Parathyroid adenoma (tissue), 2 donors: ENCODE measurements at regions not wholly inside any gene's neighbourhood (a gene's known extent, or its start where the extent isn't known, plus 50 kb on each side); places are given as distances from the start of the nearest gene placed in this dataset.

Experiments used
- H2AFZ ChIP-seq: fragments of 300-600 bp; sonication (generic); one replicate; pipeline ENCODE4 v1.7.0; 2017; ENCODE audit warnings: antibody characterized with exemption, mild to moderate bottlenecking
- H3K27ac ChIP-seq: fragments of 300-600 bp; sonication (generic); one replicate; pipeline ENCODE4 v1.7.0; 2017
- H3K27me3 ChIP-seq: fragments of 300-600 bp; sonication (generic); one replicate; pipeline ENCODE4 v1.7.0; 2017; ENCODE audit warnings: low read length; ENCODE audit not compliant: control insufficient read depth, insufficient read depth
- H3K36me3 ChIP-seq: fragments of 300-600 bp; sonication (generic); one replicate; pipeline ENCODE4 v1.7.0; 2017; ENCODE audit warnings: low read length; ENCODE audit not compliant: control insufficient read depth, insufficient read depth
- H3K4me1 ChIP-seq: fragments of 300-600 bp; sonication (generic); one replicate; pipeline ENCODE4 v1.7.0; 2017; ENCODE audit warnings: control low read depth
- H3K4me2 ChIP-seq: fragments of 300-600 bp; sonication (generic); one replicate; pipeline ENCODE4 v1.7.0; 2017; ENCODE audit warnings: low read length
- H3K4me3 ChIP-seq: fragments of 300-600 bp; sonication (generic); one replicate; pipeline ENCODE4 v1.7.0; 2017; ENCODE audit warnings: low read depth, low read length
- H3K79me2 ChIP-seq: fragments of 300-600 bp; sonication (generic); one replicate; pipeline ENCODE4 v1.7.0; 2017; ENCODE audit warnings: control low read depth
- H3K9ac ChIP-seq: fragments of 300-600 bp; sonication (generic); one replicate; pipeline ENCODE4 v1.7.0; 2017; ENCODE audit warnings: mild to moderate bottlenecking
- H3K9me3 ChIP-seq: fragments of 300-600 bp; sonication (generic); one replicate; pipeline ENCODE4 v1.7.0; 2017; ENCODE audit warnings: low read length; ENCODE audit not compliant: control insufficient read depth
- CTCF ChIP-seq: fragments of 300-600 bp; sonication (generic); IDR thresholded peaks from one replicate; pipeline ENCODE4 v1.7.0; 2017; ENCODE audit warnings: antibody characterized with exemption, mild to moderate bottlenecking
- donor health status: primary hyperparathyroidism.

- H3K4me1 ChIP-seq: no peaks in the 10 kb centered on the region
- H3K27me3 ChIP-seq: no peaks in the 10 kb centered on the region
- no peaks in the 10 kb centered on the region for H3K79me2 ChIP-seq
- H3K36me3 ChIP-seq: no peaks in the 10 kb centered on the region
- no peaks in the 10 kb centered on the region for H3K9me3 ChIP-seq
- no peak overlapping the region for H2AFZ ChIP-seq
- no peak overlapping the region for H3K4me3 ChIP-seq
- no peak overlapping the region for H3K9ac ChIP-seq
- no peak overlapping the region for H3K27ac ChIP-seq
- H3K4me2 ChIP-seq: no peak overlapping the region
- no peak for TF ChIP-seq CTCF
Measured at GRCh38 chr2:212904646-212905045, 246.8 kb downstream of the IKZF2 start.

GRCh38 chr2:212903413-212903812, 248.0 kb downstream of the IKZF2 start:
- no peak for TF ChIP-seq CTCF
- Histone ChIP-seq H3K9ac (no peak overlapping the region), H3K27me3 (no peaks in the 10 kb centered on the region), H3K4me1 (no peaks in the 10 kb centered on the region), H3K4me2 (no peak overlapping the region), H3K9me3 (no peaks in the 10 kb centered on the region), H3K27ac (no peak overlapping the region), H3K36me3 (no peaks in the 10 kb centered on the region), H3K4me3 (no peak overlapping the region), H2AFZ (no peak overlapping the region), H3K79me2 (no peaks in the 10 kb centered on the region)

- H3K27me3 ChIP-seq: no peaks in the 10 kb centered on the region
- H3K4me3 ChIP-seq: no peak overlapping the region
- no peak for TF ChIP-seq CTCF
- no peaks in the 10 kb centered on the region for H3K4me1 ChIP-seq
- no peak overlapping the region for H3K4me2 ChIP-seq
- H3K9me3 ChIP-seq: no peaks in the 10 kb centered on the region
- H3K79me2 ChIP-seq: no peaks in the 10 kb centered on the region
- no peak overlapping the region for H2AFZ ChIP-seq
- no peak overlapping the region for H3K9ac ChIP-seq
- no peak overlapping the region for H3K27ac ChIP-seq
- H3K36me3 ChIP-seq: no peaks in the 10 kb centered on the region
Measured at GRCh38 chr2:212902421-212902820, 249.0 kb downstream of the IKZF2 start.

- Histone ChIP-seq H3K27me3 (no peaks in the 10 kb centered on the region), H3K9me3 (no peaks in the 10 kb centered on the region), H3K4me1 (no peaks in the 10 kb centered on the region), H3K4me2 (no peak overlapping the region), H2AFZ (no peak overlapping the region), H3K27ac (no peak overlapping the region), H3K9ac (no peak overlapping the region), H3K79me2 (no peaks in the 10 kb centered on the region), H3K4me3 (no peak overlapping the region), H3K36me3 (no peaks in the 10 kb centered on the region)
- TF ChIP-seq CTCF: no peak
Measured at GRCh38 chr2:212901604-212902275, 249.7 kb downstream of the IKZF2 start.

- Histone ChIP-seq H3K27ac (no peak overlapping the region), H3K79me2 (no peaks in the 10 kb centered on the region), H3K9me3 (no peaks in the 10 kb centered on the region), H3K27me3 (no peaks in the 10 kb centered on the region), H3K9ac (no peak overlapping the region), H3K4me3 (no peak overlapping the region), H2AFZ (no peak overlapping the region), H3K36me3 (no peaks in the 10 kb centered on the region), H3K4me2 (no peak overlapping the region), H3K4me1 (no peaks in the 10 kb centered on the region)
- TF ChIP-seq CTCF: no peak
Measured at GRCh38 chr2:212900715-212901114, 250.7 kb downstream of the IKZF2 start.
